Erythroblast (primary cell): ENCODE measurements at regions not wholly inside any gene's neighbourhood (a gene's known extent, or its start where the extent isn't known, plus 50 kb on each side); places are given as distances from the start of the nearest gene placed in this dataset.

ENCODE experiments used
- GATA1 ChIP-seq: IDR thresholded peaks from 2 replicates; pipeline ENCODE4 v1.6.1; 2011; ENCODE audit warnings: low read depth, mild to moderate bottlenecking, control low read depth, low read length, moderate library complexity
- POLR2A ChIP-seq: IDR thresholded peaks from 2 replicates; pipeline ENCODE4 v1.6.1; 2011; ENCODE audit warnings: mild to moderate bottlenecking, low read length

GRCh38 chr3:23648996-23649395, 156.8 kb upstream of the UBE2E1 start:
- TF ChIP-seq POLR2A (no peak), GATA1 (no peak)
